HepG2 (cell line): ENCODE measurements at regions not wholly inside any gene's neighbourhood (a gene's known extent, or its start where the extent isn't known, plus 50 kb on each side); places are given as distances from the start of the nearest gene placed in this dataset.

ENCODE experiments used
- JARID2 ChIP-seq: sonication (generic); formaldehyde crosslinking; IDR thresholded peaks from 2 replicates; pipeline ENCODE4 v1.8.1; 2023; ENCODE audit warnings: missing genetic modification reagents, inconsistent platforms; ENCODE audit not compliant: insufficient replicate concordance
- SMYD3 ChIP-seq: sonication (generic); formaldehyde crosslinking; IDR thresholded peaks from 2 replicates; pipeline ENCODE4 v1.8.1; 2023; ENCODE audit warnings: mild to moderate bottlenecking, missing genetic modification reagents
- ZNF235 ChIP-seq: sonication (generic); formaldehyde crosslinking; IDR thresholded peaks from 2 replicates; pipeline ENCODE4 v1.8.1; 2023; ENCODE audit warnings: mild to moderate bottlenecking, missing genetic modification reagents, borderline replicate concordance
- TF ChIP-seq, protein P1 (sequence below): sonication (generic); formaldehyde crosslinking; conservative IDR thresholded peaks from 2 replicates; pipeline ENCODE4 v1.4.0; 2020; ENCODE audit warnings: missing genetic modification reagents
- TF ChIP-seq, protein P2 (sequence below): sonication (generic); formaldehyde crosslinking; IDR thresholded peaks from 2 replicates; pipeline ENCODE4 v1.4.0; 2020; ENCODE audit warnings: missing genetic modification reagents
- TF ChIP-seq, protein P3 (sequence below): IDR thresholded peaks from 2 replicates; pipeline ENCODE4 v1.6.1; 2016; ENCODE audit warnings: missing compliant biosample characterization, missing genetic modification reagents, borderline replicate concordance
- TF ChIP-seq, protein P4 (sequence below), 2 experiments: sonication (generic) in 1 of 2; formaldehyde crosslinking in 1 of 2; IDR thresholded peaks; 2 replicates each; pipeline versions ENCODE4 v1.6.1 to v1.9.0; 2014 to 2022; ENCODE audit warnings: antibody characterized with exemption in 1 of 2, borderline replicate concordance in 1 of 2, inconsistent platforms in 1 of 2, low read depth in 1 of 2, missing genetic modification reagents in 1 of 2
- TF ChIP-seq, protein P5 (sequence below): sonication (generic); formaldehyde crosslinking; IDR thresholded peaks from 2 replicates; pipeline ENCODE4 v1.8.1; 2023; ENCODE audit warnings: missing genetic modification reagents, inconsistent platforms, borderline replicate concordance

DNA sequence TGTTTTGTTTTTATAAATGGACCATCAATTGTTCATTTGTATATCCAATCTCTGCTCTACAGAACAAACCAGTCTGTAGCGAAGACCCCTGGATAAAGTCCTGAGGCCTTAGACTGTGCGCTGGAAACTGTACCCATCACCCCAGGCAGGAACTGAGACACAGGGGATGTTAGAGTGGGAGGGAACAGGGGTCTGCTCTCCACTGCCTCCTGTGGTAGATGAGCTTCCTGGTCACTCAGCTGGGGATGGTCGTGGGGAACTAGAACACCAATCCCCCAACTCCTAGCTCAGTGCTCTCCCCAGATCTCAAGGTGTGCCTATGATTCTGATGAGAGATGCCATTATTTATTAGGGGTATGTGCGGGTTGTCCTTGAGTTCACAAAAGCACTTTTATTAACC, 340.2 kb upstream of the IGF1R start (continued):
- TF ChIP-seq, protein P1, sequence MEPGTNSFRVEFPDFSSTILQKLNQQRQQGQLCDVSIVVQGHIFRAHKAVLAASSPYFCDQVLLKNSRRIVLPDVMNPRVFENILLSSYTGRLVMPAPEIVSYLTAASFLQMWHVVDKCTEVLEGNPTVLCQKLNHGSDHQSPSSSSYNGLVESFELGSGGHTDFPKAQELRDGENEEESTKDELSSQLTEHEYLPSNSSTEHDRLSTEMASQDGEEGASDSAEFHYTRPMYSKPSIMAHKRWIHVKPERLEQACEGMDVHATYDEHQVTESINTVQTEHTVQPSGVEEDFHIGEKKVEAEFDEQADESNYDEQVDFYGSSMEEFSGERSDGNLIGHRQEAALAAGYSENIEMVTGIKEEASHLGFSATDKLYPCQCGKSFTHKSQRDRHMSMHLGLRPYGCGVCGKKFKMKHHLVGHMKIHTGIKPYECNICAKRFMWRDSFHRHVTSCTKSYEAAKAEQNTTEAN = no peak
- TF ChIP-seq SMYD3 (CRISPR knock-in tag) = no peak
- TF ChIP-seq, protein P2, sequence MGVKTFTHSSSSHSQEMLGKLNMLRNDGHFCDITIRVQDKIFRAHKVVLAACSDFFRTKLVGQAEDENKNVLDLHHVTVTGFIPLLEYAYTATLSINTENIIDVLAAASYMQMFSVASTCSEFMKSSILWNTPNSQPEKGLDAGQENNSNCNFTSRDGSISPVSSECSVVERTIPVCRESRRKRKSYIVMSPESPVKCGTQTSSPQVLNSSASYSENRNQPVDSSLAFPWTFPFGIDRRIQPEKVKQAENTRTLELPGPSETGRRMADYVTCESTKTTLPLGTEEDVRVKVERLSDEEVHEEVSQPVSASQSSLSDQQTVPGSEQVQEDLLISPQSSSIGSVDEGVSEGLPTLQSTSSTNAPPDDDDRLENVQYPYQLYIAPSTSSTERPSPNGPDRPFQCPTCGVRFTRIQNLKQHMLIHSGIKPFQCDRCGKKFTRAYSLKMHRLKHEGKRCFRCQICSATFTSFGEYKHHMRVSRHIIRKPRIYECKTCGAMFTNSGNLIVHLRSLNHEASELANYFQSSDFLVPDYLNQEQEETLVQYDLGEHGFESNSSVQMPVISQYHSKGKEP (CRISPR knock-in tag) = no peak
- TF ChIP-seq, protein P3, sequence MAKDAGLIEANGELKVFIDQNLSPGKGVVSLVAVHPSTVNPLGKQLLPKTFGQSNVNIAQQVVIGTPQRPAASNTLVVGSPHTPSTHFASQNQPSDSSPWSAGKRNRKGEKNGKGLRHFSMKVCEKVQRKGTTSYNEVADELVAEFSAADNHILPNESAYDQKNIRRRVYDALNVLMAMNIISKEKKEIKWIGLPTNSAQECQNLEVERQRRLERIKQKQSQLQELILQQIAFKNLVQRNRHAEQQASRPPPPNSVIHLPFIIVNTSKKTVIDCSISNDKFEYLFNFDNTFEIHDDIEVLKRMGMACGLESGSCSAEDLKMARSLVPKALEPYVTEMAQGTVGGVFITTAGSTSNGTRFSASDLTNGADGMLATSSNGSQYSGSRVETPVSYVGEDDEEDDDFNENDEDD (CRISPR knock-in tag) = no peak
- TF ChIP-seq, protein P4, sequence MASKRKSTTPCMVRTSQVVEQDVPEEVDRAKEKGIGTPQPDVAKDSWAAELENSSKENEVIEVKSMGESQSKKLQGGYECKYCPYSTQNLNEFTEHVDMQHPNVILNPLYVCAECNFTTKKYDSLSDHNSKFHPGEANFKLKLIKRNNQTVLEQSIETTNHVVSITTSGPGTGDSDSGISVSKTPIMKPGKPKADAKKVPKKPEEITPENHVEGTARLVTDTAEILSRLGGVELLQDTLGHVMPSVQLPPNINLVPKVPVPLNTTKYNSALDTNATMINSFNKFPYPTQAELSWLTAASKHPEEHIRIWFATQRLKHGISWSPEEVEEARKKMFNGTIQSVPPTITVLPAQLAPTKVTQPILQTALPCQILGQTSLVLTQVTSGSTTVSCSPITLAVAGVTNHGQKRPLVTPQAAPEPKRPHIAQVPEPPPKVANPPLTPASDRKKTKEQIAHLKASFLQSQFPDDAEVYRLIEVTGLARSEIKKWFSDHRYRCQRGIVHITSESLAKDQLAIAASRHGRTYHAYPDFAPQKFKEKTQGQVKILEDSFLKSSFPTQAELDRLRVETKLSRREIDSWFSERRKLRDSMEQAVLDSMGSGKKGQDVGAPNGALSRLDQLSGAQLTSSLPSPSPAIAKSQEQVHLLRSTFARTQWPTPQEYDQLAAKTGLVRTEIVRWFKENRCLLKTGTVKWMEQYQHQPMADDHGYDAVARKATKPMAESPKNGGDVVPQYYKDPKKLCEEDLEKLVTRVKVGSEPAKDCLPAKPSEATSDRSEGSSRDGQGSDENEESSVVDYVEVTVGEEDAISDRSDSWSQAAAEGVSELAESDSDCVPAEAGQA (IDR thresholded peaks at IDR 0.05; ENCODE audit: low read depth) = no peak
- TF ChIP-seq, protein P4 (CRISPR knock-in tag; IDR thresholded peaks at IDR 0.05; ENCODE audit: borderline replicate concordance) = no peak
- TF ChIP-seq JARID2 = no peak
- no peak for TF ChIP-seq ZNF235 (CRISPR knock-in tag)
- TF ChIP-seq, protein P5, sequence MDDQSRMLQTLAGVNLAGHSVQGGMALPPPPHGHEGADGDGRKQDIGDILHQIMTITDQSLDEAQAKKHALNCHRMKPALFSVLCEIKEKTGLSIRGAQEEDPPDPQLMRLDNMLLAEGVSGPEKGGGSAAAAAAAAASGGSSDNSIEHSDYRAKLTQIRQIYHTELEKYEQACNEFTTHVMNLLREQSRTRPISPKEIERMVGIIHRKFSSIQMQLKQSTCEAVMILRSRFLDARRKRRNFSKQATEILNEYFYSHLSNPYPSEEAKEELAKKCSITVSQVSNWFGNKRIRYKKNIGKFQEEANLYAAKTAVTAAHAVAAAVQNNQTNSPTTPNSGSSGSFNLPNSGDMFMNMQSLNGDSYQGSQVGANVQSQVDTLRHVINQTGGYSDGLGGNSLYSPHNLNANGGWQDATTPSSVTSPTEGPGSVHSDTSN = no peak
